ENCODE measurements at regions not wholly inside any gene's neighbourhood (a gene's known extent, or its start where the extent isn't known, plus 50 kb on each side); places are given as distances from the start of the nearest gene placed in this dataset.

DNA sequence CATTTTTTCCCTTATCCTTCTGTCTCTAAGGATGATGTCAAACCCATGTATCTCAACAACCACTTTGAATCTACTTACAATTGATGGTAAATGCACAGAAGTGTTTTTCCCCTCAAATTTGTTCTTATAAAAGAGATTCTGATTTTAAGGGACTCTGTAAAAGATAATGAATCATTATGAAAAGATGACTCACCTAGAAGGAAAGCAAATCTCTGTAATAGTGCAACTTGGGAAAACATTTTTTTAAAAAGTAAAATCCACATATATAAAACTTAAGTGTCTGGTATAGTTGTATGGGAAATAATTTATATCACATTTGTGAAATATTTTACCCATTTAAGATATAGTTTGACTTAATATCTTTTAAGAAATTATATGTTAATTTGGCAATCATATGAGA, 137.0 kb downstream of the TINAG start:
- TF ChIP-seq, protein P1, sequence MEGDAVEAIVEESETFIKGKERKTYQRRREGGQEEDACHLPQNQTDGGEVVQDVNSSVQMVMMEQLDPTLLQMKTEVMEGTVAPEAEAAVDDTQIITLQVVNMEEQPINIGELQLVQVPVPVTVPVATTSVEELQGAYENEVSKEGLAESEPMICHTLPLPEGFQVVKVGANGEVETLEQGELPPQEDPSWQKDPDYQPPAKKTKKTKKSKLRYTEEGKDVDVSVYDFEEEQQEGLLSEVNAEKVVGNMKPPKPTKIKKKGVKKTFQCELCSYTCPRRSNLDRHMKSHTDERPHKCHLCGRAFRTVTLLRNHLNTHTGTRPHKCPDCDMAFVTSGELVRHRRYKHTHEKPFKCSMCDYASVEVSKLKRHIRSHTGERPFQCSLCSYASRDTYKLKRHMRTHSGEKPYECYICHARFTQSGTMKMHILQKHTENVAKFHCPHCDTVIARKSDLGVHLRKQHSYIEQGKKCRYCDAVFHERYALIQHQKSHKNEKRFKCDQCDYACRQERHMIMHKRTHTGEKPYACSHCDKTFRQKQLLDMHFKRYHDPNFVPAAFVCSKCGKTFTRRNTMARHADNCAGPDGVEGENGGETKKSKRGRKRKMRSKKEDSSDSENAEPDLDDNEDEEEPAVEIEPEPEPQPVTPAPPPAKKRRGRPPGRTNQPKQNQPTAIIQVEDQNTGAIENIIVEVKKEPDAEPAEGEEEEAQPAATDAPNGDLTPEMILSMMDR (conservative IDR thresholded peaks at IDR 0.05; ENCODE audit: low read depth in 2 of 2): no peak
- no peak for TF ChIP-seq EZH2phosphoT487 (IDR thresholded peaks at IDR 0.05; ENCODE audit: unreplicated experiment)
- TF ChIP-seq JUNB (IDR thresholded peaks at IDR 0.05; ENCODE audit: unreplicated experiment): no peak
- TF ChIP-seq POLR2AphosphoS5 (IDR thresholded peaks at IDR 0.05; ENCODE audit: low read depth): no peak
- TF ChIP-seq, protein P2, sequence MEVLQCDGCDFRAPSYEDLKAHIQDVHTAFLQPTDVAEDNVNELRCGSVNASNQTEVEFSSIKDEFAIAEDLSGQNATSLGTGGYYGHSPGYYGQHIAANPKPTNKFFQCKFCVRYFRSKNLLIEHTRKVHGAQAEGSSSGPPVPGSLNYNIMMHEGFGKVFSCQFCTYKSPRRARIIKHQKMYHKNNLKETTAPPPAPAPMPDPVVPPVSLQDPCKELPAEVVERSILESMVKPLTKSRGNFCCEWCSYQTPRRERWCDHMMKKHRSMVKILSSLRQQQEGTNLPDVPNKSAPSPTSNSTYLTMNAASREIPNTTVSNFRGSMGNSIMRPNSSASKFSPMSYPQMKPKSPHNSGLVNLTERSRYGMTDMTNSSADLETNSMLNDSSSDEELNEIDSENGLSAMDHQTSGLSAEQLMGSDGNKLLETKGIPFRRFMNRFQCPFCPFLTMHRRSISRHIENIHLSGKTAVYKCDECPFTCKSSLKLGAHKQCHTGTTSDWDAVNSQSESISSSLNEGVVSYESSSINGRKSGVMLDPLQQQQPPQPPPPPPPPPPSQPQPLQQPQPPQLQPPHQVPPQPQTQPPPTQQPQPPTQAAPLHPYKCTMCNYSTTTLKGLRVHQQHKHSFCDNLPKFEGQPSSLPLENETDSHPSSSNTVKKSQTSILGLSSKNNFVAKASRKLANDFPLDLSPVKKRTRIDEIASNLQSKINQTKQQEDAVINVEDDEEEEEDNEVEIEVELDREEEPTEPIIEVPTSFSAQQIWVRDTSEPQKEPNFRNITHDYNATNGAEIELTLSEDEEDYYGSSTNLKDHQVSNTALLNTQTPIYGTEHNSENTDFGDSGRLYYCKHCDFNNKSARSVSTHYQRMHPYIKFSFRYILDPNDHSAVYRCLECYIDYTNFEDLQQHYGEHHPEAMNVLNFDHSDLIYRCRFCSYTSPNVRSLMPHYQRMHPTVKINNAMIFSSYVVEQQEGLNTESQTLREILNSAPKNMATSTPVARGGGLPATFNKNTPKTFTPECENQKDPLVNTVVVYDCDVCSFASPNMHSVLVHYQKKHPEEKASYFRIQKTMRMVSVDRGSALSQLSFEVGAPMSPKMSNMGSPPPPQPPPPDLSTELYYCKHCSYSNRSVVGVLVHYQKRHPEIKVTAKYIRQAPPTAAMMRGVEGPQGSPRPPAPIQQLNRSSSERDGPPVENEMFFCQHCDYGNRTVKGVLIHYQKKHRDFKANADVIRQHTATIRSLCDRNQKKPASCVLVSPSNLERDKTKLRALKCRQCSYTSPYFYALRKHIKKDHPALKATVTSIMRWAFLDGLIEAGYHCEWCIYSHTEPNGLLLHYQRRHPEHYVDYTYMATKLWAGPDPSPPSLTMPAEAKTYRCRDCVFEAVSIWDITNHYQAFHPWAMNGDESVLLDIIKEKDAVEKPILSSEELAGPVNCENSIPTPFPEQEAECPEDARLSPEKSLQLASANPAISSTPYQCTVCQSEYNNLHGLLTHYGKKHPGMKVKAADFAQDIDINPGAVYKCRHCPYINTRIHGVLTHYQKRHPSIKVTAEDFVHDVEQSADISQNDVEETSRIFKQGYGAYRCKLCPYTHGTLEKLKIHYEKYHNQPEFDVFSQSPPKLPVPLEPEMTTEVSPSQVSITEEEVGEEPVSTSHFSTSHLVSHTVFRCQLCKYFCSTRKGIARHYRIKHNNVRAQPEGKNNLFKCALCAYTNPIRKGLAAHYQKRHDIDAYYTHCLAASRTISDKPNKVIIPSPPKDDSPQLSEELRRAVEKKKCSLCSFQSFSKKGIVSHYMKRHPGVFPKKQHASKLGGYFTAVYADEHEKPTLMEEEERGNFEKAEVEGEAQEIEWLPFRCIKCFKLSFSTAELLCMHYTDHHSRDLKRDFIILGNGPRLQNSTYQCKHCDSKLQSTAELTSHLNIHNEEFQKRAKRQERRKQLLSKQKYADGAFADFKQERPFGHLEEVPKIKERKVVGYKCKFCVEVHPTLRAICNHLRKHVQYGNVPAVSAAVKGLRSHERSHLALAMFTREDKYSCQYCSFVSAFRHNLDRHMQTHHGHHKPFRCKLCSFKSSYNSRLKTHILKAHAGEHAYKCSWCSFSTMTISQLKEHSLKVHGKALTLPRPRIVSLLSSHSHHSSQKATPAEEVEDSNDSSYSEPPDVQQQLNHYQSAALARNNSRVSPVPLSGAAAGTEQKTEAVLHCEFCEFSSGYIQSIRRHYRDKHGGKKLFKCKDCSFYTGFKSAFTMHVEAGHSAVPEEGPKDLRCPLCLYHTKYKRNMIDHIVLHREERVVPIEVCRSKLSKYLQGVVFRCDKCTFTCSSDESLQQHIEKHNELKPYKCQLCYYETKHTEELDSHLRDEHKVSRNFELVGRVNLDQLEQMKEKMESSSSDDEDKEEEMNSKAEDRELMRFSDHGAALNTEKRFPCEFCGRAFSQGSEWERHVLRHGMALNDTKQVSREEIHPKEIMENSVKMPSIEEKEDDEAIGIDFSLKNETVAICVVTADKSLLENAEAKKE (CRISPR knock-in tag; IDR thresholded peaks at IDR 0.05): no peak
- TF ChIP-seq, protein P3, sequence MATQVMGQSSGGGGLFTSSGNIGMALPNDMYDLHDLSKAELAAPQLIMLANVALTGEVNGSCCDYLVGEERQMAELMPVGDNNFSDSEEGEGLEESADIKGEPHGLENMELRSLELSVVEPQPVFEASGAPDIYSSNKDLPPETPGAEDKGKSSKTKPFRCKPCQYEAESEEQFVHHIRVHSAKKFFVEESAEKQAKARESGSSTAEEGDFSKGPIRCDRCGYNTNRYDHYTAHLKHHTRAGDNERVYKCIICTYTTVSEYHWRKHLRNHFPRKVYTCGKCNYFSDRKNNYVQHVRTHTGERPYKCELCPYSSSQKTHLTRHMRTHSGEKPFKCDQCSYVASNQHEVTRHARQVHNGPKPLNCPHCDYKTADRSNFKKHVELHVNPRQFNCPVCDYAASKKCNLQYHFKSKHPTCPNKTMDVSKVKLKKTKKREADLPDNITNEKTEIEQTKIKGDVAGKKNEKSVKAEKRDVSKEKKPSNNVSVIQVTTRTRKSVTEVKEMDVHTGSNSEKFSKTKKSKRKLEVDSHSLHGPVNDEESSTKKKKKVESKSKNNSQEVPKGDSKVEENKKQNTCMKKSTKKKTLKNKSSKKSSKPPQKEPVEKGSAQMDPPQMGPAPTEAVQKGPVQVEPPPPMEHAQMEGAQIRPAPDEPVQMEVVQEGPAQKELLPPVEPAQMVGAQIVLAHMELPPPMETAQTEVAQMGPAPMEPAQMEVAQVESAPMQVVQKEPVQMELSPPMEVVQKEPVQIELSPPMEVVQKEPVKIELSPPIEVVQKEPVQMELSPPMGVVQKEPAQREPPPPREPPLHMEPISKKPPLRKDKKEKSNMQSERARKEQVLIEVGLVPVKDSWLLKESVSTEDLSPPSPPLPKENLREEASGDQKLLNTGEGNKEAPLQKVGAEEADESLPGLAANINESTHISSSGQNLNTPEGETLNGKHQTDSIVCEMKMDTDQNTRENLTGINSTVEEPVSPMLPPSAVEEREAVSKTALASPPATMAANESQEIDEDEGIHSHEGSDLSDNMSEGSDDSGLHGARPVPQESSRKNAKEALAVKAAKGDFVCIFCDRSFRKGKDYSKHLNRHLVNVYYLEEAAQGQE (IDR thresholded peaks at IDR 0.05; ENCODE audit: unreplicated experiment): no peak
- TF ChIP-seq EZH2 (IDR thresholded peaks at IDR 0.05; ENCODE audit: low read depth, unreplicated experiment): no peak
- TF ChIP-seq, protein P4, sequence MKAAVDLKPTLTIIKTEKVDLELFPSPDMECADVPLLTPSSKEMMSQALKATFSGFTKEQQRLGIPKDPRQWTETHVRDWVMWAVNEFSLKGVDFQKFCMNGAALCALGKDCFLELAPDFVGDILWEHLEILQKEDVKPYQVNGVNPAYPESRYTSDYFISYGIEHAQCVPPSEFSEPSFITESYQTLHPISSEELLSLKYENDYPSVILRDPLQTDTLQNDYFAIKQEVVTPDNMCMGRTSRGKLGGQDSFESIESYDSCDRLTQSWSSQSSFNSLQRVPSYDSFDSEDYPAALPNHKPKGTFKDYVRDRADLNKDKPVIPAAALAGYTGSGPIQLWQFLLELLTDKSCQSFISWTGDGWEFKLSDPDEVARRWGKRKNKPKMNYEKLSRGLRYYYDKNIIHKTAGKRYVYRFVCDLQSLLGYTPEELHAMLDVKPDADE (IDR thresholded peaks at IDR 0.05): no peak
- no peak for TF ChIP-seq CREB1 (CRISPR knock-in tag; IDR thresholded peaks at IDR 0.05; ENCODE audit: low read depth)
